GM12878 (cell line): ENCODE measurements at regions not wholly inside any gene's neighbourhood (a gene's known extent, or its start where the extent isn't known, plus 50 kb on each side); places are given as distances from the start of the nearest gene placed in this dataset.

Experiments
- ATAC-seq: fragments of 200-7000 bp; cut with Tn5 transposase; 3 replicates; pipeline ENCODE4 v1.9.1; 2020; ENCODE audit warnings: mild to moderate bottlenecking, moderate library complexity
- BruUV-seq: library from RNA; stranded (reverse); fragments of 400-500 nt; replicated peaks from 2 replicates; lab custom pipeline; 2021; lab: Mats Ljungman, UMichigan
- CTCF ChIA-PET: fragments of 300-600 bp; sonication (Branson Sonifier 250); formaldehyde crosslinking; extraction: SDS; loops from one replicate; lab custom pipeline; 2021; ENCODE audit warnings: inconsistent platforms; lab: Yijun Ruan, JAX
- POLR2A ChIA-PET: fragments of 350-600 bp; formaldehyde crosslinking; extraction: SDS; loops from one replicate; lab custom pipeline; 2021; ENCODE audit warnings: inconsistent platforms; lab: Charles Lee
- RAD21 ChIA-PET: fragments of 300-600 bp; sonication (Branson Sonifier 250); formaldehyde crosslinking; loops from one replicate; lab custom pipeline; 2023; ENCODE audit warnings: antibody characterized with exemption; ENCODE audit not compliant: unreplicated experiment; lab: Charles Lee
- SMC1A ChIA-PET: fragments of 300-600 bp; sonication (Branson Sonifier 250); formaldehyde crosslinking; loops from one replicate; lab custom pipeline; 2023; ENCODE audit not compliant: unreplicated experiment, uncharacterized antibody; lab: Charles Lee
- DNase-seq: peaks from one replicate; pipeline ENCODE4 v3.0.0-alpha.2; 2011; ENCODE audit warnings: low read depth, low spot score
- FAIRE-seq: peaks from 3 replicates; lab custom pipeline; 2011; peaks lifted over from hg19 to GRCh38; lab: Jason Lieb, UNC
- H2AFZ ChIP-seq: 2 replicates; pipeline ENCODE4 v1.6.0; 2011; ENCODE audit warnings: low read depth, low read length, control low read depth; ENCODE audit not compliant: control insufficient read depth
- H3K27ac ChIP-seq: 2 replicates; pipeline ENCODE4 v1.5.1; 2011; ENCODE audit warnings: control low read depth; ENCODE audit not compliant: control insufficient read depth, insufficient read depth
- H3K27me3 ChIP-seq, 2 experiments: replicated peaks in 1 of 2; 2 replicates each; pipeline versions ENCODE4 v1.6.0 to v1.6.1; 2011; ENCODE audit warnings: low read length in 1 of 2; ENCODE audit not compliant: control insufficient read depth in 2 of 2, insufficient read depth in 2 of 2
- H3K36me3 ChIP-seq, 2 experiments: 2 replicates each; pipeline ENCODE4 v1.5.1; 2011; ENCODE audit warnings: low read length in 1 of 2; ENCODE audit not compliant: control insufficient read depth in 2 of 2, insufficient read depth in 2 of 2
- H3K4me1 ChIP-seq: 2 replicates; pipeline ENCODE4 v1.6.1; 2011; ENCODE audit warnings: mild to moderate bottlenecking, low read length, moderate library complexity, mixed read lengths; ENCODE audit not compliant: control insufficient read depth, insufficient read depth
- H3K4me2 ChIP-seq: 2 replicates; pipeline ENCODE4 v1.6.0; 2011; ENCODE audit warnings: control low read depth; ENCODE audit not compliant: control insufficient read depth, insufficient read depth
- H3K4me3 ChIP-seq: fragments of 200-600 bp; sonication (generic); 2 replicates; pipeline ENCODE4 v1.5.1; 2016
- H3K79me2 ChIP-seq: 2 replicates; pipeline ENCODE4 v1.6.0; 2011; ENCODE audit warnings: low read length; ENCODE audit not compliant: control insufficient read depth, insufficient read depth
- H3K9ac ChIP-seq: 2 replicates; pipeline ENCODE4 v1.8.0; 2011; ENCODE audit warnings: low read length, control low read depth, mixed read lengths; ENCODE audit not compliant: control insufficient read depth, insufficient read depth
- H3K9me3 ChIP-seq: replicated peaks from 3 replicates; pipeline ENCODE4 v1.5.1; 2011; ENCODE audit warnings: mild to moderate bottlenecking, low read length; ENCODE audit not compliant: control insufficient read depth, insufficient read depth
- H4K20me1 ChIP-seq: 2 replicates; pipeline ENCODE4 v1.6.0; 2011; ENCODE audit not compliant: control insufficient read depth, insufficient read depth
- POLR2AphosphoS2 ChIP-seq: IDR thresholded peaks from 2 replicates; pipeline ENCODE4 v1.6.1; 2011; ENCODE audit warnings: low read depth, mild to moderate bottlenecking, low read length, improper control_type of control experiment, moderate library complexity
- TARDBP ChIP-seq: IDR thresholded peaks from 2 replicates; pipeline ENCODE4 v1.6.1; 2016; ENCODE audit warnings: borderline replicate concordance
- YBX1 ChIP-seq: fragments of 450-650 bp; IDR thresholded peaks from 2 replicates; pipeline ENCODE4 v1.6.1; 2016; ENCODE audit warnings: antibody characterized with exemption
- ZNF384 ChIP-seq: IDR thresholded peaks from 2 replicates; pipeline ENCODE4 v1.6.1; 2012; ENCODE audit warnings: low read depth, mild to moderate bottlenecking, low read length, improper control_type of control experiment, borderline replicate concordance
- WGBS: methylation state at CpG from one replicate; pipeline ENCODE4 v1.1.6; 2016; ENCODE audit warnings: low lambda C conversion rate; ENCODE audit not compliant: insufficient replicate concordance, insufficient coverage; ENCODE audit errors: missing lambda C conversion rate; 5-methylcytosine and 5-hydroxymethylcytosine counted together
- in situ Hi-C: fragments of 300-500 bp; cut with MboI; formaldehyde crosslinking; loops from 9 replicates; pipeline ENCODE4 v1.14.3; 2018; ENCODE audit warnings: mixed read lengths
- intact Hi-C: fragments of 100-400 bp; cut with micrococcal nuclease; formaldehyde crosslinking; loops from one replicate; pipeline ENCODE4 v1.14.2; 2022; ENCODE audit not compliant: unreplicated experiment
- TF ChIP-seq, protein P1 (sequence below): fragments of 450-650 bp; formaldehyde crosslinking; IDR thresholded peaks from 2 replicates; pipeline ENCODE4 v1.5.0; 2022; ENCODE audit warnings: mild to moderate bottlenecking, missing genetic modification characterization
- TF ChIP-seq, protein P2 (sequence below): fragments of 450-650 bp; conservative IDR thresholded peaks from 2 replicates; pipeline ENCODE4 v1.6.1; 2017; ENCODE audit warnings: mild to moderate bottlenecking, moderate library complexity

DNA sequence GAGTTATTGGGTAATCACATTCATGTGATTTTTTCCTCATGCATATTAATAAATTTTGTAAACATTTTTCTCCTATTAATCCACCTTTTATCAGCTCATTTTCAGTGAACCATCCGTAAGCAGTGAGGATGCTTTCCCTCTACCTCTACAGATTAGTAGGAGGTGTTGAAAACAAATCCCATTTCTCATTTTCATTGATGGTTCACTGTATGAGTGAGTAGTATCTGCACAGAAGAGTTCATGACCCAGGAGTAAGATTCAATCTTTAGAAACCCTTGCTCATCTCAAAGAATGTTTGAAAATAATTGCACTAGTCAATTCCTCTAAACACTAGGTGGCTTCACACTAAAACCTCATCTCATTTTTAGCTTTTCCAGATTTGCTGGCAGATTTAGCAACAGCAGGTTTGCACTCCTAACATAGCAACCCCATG, 440.0 kb downstream of the HAO1 start:
- no peaks in the 10 kb centered on the region for H3K27me3 ChIP-seq
- TF ChIP-seq, protein P1, sequence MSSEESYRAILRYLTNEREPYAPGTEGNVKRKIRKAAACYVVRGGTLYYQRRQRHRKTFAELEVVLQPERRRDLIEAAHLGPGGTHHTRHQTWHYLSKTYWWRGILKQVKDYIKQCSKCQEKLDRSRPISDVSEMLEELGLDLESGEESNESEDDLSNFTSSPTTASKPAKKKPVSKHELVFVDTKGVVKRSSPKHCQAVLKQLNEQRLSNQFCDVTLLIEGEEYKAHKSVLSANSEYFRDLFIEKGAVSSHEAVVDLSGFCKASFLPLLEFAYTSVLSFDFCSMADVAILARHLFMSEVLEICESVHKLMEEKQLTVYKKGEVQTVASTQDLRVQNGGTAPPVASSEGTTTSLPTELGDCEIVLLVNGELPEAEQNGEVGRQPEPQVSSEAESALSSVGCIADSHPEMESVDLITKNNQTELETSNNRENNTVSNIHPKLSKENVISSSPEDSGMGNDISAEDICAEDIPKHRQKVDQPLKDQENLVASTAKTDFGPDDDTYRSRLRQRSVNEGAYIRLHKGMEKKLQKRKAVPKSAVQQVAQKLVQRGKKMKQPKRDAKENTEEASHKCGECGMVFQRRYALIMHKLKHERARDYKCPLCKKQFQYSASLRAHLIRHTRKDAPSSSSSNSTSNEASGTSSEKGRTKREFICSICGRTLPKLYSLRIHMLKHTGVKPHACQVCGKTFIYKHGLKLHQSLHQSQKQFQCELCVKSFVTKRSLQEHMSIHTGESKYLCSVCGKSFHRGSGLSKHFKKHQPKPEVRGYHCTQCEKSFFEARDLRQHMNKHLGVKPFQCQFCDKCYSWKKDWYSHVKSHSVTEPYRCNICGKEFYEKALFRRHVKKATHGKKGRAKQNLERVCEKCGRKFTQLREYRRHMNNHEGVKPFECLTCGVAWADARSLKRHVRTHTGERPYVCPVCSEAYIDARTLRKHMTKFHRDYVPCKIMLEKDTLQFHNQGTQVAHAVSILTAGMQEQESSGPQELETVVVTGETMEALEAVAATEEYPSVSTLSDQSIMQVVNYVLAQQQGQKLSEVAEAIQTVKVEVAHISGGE: no peak
- TF ChIP-seq POLR2AphosphoS2: no peak
- TF ChIP-seq ZNF384: no peak
- TF ChIP-seq TARDBP: no peak
- no peak for TF ChIP-seq YBX1
- TF ChIP-seq, protein P2, sequence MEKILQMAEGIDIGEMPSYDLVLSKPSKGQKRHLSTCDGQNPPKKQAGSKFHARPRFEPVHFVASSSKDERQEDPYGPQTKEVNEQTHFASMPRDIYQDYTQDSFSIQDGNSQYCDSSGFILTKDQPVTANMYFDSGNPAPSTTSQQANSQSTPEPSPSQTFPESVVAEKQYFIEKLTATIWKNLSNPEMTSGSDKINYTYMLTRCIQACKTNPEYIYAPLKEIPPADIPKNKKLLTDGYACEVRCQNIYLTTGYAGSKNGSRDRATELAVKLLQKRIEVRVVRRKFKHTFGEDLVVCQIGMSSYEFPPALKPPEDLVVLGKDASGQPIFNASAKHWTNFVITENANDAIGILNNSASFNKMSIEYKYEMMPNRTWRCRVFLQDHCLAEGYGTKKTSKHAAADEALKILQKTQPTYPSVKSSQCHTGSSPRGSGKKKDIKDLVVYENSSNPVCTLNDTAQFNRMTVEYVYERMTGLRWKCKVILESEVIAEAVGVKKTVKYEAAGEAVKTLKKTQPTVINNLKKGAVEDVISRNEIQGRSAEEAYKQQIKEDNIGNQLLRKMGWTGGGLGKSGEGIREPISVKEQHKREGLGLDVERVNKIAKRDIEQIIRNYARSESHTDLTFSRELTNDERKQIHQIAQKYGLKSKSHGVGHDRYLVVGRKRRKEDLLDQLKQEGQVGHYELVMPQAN: no peak
- RAD21 ChIA-PET: no interaction called here
- peaks cover 4% of the 10 kb centered on the region; the same call in 1 of the 2 replicates for H3K4me1 ChIP-seq
- no TSS peak for BruUV-seq
- DNase-seq (no peak), FAIRE-seq (no peak), ATAC-seq (no peak)
- H3K27ac ChIP-seq: no peak overlapping the region
- CTCF ChIA-PET: no interaction called here
- WGBS: 0% methylated on average over 1 of the region's 1 CpG
- SMC1A ChIA-PET: no interaction called here
- intact Hi-C loops (no loop called here), in situ Hi-C loops (no loop called here)
- POLR2A ChIA-PET: no interaction called here
- H3K9ac ChIP-seq: no peak overlapping the region
- H3K4me2 ChIP-seq: no peak overlapping the region
- no peak overlapping the region for H3K4me3 ChIP-seq
- H2AFZ ChIP-seq: no peak overlapping the region
- H3K9me3 ChIP-seq: no peaks in the 10 kb centered on the region
- no peaks in the 10 kb centered on the region for H3K36me3 ChIP-seq
- no peaks in the 10 kb centered on the region for H4K20me1 ChIP-seq
- H3K79me2 ChIP-seq: no peaks in the 10 kb centered on the region
